ENCODE measurements at regions not wholly inside any gene's neighbourhood (a gene's known extent, or its start where the extent isn't known, plus 50 kb on each side); places are given as distances from the start of the nearest gene placed in this dataset.
A peak's percentile ranks its signal among the peaks of the same experiment; 100 is the strongest.

- TF ChIP-seq ASH2L (IDR thresholded peaks at IDR 0.05; ENCODE audit: insufficient read length, low read depth, low read length) (no peak), RFX5 (IDR thresholded peaks at IDR 0.05; ENCODE audit: low read depth, low read length) (no peak), HDAC2 (CRISPR knock-in tag; IDR thresholded peaks at IDR 0.05) (no peak), SALL2 (CRISPR knock-in tag; IDR thresholded peaks at IDR 0.05) (no peak), ZNF609 (CRISPR knock-in tag; IDR thresholded peaks at IDR 0.05; ENCODE audit: borderline replicate concordance) (no peak), MAFK (conservative IDR thresholded peaks at IDR 0.05 in 1 of 2, IDR thresholded peaks at IDR 0.05 in 1 of 2; ENCODE audit: low read length in 2 of 2) (no peak), JUNB (CRISPR knock-in tag; IDR thresholded peaks at IDR 0.05; ENCODE audit: borderline replicate concordance) (no peak), MTA1 (CRISPR knock-in tag; IDR thresholded peaks at IDR 0.05; ENCODE audit: borderline replicate concordance) (no peak), CTCF (CRISPR knock-in tag; IDR thresholded peaks at IDR 0.05) (peak; percentile 19), USF2 (IDR thresholded peaks at IDR 0.05; ENCODE audit: low read depth, low read length) (no peak), USF2 (CRISPR knock-in tag; IDR thresholded peaks at IDR 0.05; ENCODE audit: borderline replicate concordance) (no peak), POLR2A (IDR thresholded peaks at IDR 0.05; ENCODE audit: insufficient read depth in 1 of 2, low read depth in 2 of 2, low read length in 2 of 2) (no peak), EZH2 (conservative IDR thresholded peaks at IDR 0.05; ENCODE audit: low read depth, low read length) (no peak), ATF3 (CRISPR knock-in tag; IDR thresholded peaks at IDR 0.05) (no peak), HNF1A (IDR thresholded peaks at IDR 0.05; ENCODE audit: low read depth) (no peak), HNF1A (CRISPR knock-in tag; IDR thresholded peaks at IDR 0.05; ENCODE audit: borderline replicate concordance) (no peak)
These were observed 314.8 kb downstream of the MBD2 start for GRCh38 chr18:53909668-53910067.

All from HepG2 (cell line).